HG02870 (cell line): ENCODE measurements at regions not wholly inside any gene's neighbourhood (a gene's known extent, or its start where the extent isn't known, plus 50 kb on each side); places are given as distances from the start of the nearest gene placed in this dataset.
A peak's percentile ranks its signal among the peaks of the same experiment; 100 is the strongest.

ENCODE experiments used
- ATAC-seq: cut with Tn5 transposase; IDR thresholded peaks from one replicate; pipeline ENCODE4 v1.9.1; 2021; ENCODE audit warnings: mild to moderate bottlenecking, moderate library complexity; ENCODE audit not compliant: unreplicated experiment

- ATAC-seq = no peak
Measured at GRCh38 chr7:131190581-131190980, 137.1 kb upstream of the MKLN1 start.

- no peak for ATAC-seq
Measured at GRCh38 chr7:131194070-131194865, 133.4 kb upstream of the MKLN1 start.

DNA sequence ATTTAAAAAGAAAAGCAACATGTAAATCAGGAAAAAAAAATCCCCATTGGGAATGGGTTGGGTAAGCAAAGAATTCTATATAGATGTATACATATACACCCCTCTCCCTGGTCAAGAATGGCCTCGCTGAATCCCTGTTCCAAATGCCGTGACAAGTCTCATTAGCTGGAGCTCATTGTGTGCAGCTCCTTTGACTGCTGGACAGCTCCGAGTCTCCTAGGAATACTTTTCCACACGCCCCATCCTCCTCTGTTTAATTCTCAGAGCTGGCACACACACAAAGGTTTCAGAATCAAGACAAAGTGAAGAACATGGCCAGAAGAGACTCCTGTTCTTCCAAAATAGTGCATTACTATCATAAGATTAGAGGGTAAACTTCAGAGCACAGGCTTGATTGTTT, 130.9 kb upstream of the MKLN1 start:
- no peak for ATAC-seq

DNA sequence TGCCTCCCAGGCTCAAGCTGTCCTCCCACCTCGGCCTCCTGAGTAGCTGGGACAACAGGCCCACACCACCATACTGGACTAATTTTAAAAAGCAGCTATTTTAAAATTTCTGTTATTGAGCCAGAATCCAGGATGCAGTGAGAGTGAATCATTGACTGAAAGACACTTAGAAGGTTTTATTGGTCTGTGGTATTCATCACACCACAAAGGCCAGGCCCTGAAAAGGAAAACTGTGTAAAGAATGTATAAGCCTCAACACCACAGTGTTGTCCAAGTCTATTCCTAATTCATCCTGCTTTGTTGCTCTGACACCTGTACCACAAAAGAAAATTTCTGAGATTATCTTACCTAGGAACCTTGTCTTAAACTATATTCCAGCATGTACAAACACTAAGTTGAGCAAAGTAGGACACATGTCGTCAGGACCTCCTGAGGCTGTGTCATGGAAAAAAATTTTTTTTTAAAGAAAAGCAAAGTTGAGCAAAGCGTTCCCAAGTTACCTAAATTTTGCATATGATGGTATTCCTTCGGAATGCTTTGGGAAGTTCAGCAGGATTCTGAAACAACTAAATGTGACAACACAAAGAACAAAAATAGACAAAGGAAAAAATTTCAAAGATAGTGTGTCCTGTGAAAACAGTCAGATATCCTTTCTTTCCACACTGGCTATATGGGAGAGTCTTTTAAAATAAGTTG, 129.6 kb upstream of the MKLN1 start:
- no peak for ATAC-seq

DNA sequence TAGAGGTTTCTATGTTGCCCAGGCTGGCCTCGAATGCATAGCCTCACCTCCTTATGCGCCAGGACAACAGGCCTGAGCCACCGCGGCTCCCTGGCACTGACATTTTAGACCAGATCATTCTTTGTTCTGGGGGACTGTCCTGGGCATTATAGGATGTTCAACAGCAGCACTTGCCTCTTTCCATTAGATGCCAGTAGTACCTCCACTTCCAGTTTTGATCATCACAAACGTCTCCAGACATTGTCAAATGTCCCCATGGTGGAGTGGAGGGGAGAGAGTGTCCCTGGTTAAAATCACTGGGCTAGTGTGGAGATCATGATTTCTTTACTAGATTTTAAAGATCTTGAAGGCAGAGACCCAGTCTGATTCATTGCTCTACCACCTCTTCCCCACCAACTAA, 125.2 kb upstream of the MKLN1 start:
- no peak for ATAC-seq

GRCh38 chr7:131203291-131203976, 124.2 kb upstream of the MKLN1 start:
- no peak for ATAC-seq

DNA sequence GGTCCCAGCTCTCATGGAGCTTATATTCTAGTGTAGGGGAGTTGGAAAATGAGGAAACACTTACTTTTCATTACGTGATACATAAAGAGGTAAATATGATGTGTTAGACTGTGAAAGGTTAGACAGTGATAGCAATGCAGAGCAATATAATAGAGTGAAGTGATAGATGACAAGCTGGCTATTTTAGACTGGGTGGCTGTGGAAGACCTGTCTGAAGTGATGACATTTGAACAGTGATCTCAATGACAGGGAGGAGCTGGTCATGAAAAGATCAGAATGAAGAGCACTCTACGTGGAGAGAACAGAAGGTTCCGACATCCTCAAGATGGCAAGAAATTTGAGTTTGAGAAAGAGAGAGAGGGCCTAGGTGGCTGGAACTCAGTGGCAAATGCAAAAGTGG, 118.9 kb upstream of the MKLN1 start:
- ATAC-seq = no peak

DNA sequence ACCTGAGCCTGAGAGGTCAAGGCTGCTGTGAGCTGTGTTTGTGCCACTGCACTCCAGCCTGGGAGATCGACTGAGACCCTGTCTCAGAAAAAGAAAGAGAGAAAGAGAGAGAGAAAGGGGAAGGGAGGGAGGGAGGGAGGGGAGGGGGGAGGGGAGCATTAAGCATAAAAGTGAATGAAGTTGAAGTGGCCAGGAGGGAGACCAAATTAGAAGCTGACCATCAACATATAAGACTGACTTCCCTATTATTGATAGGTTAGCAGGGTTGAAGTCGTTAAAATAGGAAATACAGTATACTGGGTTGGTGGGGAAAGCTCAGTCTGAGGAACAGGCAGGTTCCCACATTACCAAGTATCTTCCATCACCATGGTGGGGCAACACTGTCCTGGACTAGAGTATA, 117.1 kb upstream of the MKLN1 start:
- no peak for ATAC-seq

DNA sequence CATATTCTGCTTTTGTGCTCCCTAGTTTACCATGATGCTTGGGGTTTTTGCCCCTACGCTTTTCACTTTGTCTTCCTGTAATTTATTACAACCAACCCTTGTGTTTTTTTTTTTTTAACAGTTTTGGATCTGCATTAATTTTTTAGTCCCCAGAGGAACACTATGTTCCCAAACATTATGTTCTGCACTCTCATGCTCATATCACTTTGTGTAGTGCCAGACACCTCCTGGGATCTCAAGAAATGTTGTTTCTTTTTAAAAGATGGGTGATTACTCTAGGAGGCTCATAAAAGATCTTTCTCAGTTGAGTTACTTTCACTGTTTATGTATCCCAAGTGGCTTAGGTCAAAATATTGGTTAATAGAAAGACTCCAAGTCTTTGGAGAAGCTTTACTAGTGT, 116.2 kb upstream of the MKLN1 start:
- ATAC-seq = no peak

GRCh38 chr7:131212114-131212513, 115.6 kb upstream of the MKLN1 start:
- no peak for ATAC-seq

DNA sequence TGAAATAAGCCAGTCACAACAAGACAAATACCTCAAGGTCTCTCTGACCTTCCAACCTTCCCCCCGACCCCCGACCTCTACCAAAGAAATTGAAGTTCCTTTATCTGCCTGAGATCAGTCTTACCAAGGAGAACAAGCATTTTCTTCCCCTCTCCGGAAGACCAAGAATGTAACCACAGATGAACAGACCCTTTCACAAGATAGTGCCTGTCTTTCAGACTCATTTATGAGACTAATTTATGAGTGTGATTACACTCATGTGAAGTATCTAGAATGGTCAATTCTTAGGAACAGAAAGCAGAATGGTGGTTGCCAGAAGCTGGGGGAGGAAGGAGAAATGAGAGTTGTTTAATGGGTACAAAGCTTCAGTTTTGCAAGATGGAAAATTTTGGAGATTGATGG, 108.9 kb upstream of the MKLN1 start:
- peak; percentile 75 for ATAC-seq

- no peak for ATAC-seq
Measured at GRCh38 chr7:131219312-131220041, 108.2 kb upstream of the MKLN1 start.

- ATAC-seq = no peak
Measured at GRCh38 chr7:131221061-131221460, 106.6 kb upstream of the MKLN1 start.

GRCh38 chr7:131222171-131222570, 105.5 kb upstream of the MKLN1 start:
- no peak for ATAC-seq

- no peak for ATAC-seq
Measured at GRCh38 chr7:131223151-131223550, 104.5 kb upstream of the MKLN1 start.

GRCh38 chr7:131224996-131225395, 102.7 kb upstream of the MKLN1 start:
- ATAC-seq = no peak

DNA sequence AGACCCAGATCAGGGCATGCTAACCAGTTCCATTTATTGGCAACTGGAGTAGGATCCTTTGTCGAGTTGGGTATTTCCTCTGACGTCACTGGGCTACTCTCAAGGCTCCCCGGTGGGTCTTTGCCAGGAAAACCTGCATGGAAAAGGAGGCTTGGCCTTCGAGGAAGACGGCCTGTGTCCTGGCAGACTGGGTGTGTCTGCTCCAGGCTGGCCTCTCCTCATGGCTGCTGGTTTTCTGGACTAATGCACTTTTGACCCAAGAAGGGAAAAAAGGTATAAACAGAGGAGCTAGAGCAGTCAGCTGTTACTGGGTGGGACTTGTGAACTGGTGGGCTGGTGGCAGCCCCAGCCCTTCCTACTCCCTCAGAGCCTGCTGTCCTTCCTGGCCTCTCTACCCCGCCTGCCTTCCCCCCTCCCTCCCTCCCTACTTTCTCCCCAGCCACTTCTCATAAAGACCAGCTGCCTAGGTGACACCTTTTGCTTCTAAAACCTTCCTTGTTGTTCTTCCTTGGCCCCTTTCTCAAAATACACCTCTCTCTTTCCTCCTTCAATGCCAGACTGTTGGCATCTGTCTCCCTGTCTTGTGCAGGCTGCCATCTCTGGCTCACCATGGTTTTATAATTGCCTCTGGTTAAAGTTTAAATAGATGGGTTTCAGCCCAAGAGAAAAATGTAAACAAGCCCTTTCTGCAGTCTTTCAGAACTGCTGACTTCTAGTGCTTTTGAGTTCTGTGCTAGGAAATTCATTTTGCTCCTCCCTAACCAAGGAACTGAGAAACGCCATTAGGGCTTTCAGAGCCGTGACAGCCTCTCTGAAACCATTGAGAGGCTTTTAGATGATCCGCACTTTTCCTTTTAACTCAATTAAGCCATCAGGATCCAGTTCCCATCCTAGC, 101.8 kb upstream of the MKLN1 start:
- ATAC-seq = no peak

DNA sequence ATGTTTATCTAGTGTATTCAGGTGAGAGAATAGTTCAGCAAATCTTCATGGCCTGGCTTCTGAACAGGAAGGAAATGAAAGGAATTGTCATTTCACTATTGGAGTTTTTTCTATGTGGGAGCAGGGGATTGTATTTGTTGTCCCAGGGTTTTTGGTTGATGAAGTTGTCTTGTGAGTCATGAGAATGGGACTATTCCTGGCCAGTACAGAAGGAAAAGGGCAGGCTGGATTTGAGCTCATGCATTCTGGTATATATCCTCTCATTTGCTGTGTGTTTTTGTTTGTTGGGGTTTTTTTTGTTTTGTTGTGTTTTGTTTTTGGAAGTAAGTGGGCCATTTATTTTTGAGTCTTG, 101.2 kb upstream of the MKLN1 start:
- no peak for ATAC-seq

- ATAC-seq = peak; percentile 83
Measured at GRCh38 chr7:131231381-131232220, 96.1 kb upstream of the MKLN1 start.
